Naive thymus-derived CD8-positive, alpha-beta T cell (primary cell): ENCODE measurements at regions not wholly inside any gene's neighbourhood (a gene's known extent, or its start where the extent isn't known, plus 50 kb on each side); places are given as distances from the start of the nearest gene placed in this dataset.

Source experiments
- ATAC-seq, 2 donors: fragments of 150-1000 bp; cut with Tn5 transposase in 1 of 2; sonication (Bioruptor Pico), chemical (Tn5 transposase) in 1 of 2; 1 replicate in 1 of 2; 2 replicates in 1 of 2; pipeline ENCODE4 v1.10.0; 2021; ENCODE audit warnings: mild to moderate bottlenecking in 2 of 2, moderate library complexity in 2 of 2
- POLR2A ChIA-PET: fragments of 350-600 bp; sonication (Branson Sonifier 250); formaldehyde crosslinking; loops from one replicate; lab custom pipeline; 2021; ENCODE audit warnings: antibody characterized with exemption; lab: Charles Lee
- DNase-seq, 10 donors: peaks; one replicate each; pipeline versions ENCODE4 v3.0.0 to v3.0.0-alpha.2; 2020 to 2022
- H3K27ac Mint-ChIP-seq, 10 donors: one replicate each; pipeline ENCODE4 v1.8.0; 2020 to 2022; ENCODE audit warnings: mild to moderate bottlenecking in 10 of 10, mixed read lengths in 10 of 10, moderate library complexity in 4 of 10, inconsistent platforms in 1 of 10
- H3K27me3 Mint-ChIP-seq, 5 donors: one replicate each; pipeline ENCODE4 v1.8.0; 2021 to 2022; ENCODE audit warnings: mixed read lengths in 5 of 5
- H3K36me3 Mint-ChIP-seq, 3 donors: one replicate each; pipeline ENCODE4 v1.8.0; 2020 to 2022; ENCODE audit warnings: mixed read lengths in 3 of 3, mild to moderate bottlenecking in 2 of 3, inconsistent platforms in 1 of 3
- H3K4me1 Mint-ChIP-seq, 4 donors: one replicate each; pipeline ENCODE4 v1.8.0; 2021 to 2022; ENCODE audit warnings: mixed read lengths in 4 of 4
- H3K4me3 Mint-ChIP-seq, 10 donors: one replicate each; pipeline ENCODE4 v1.8.0; 2020 to 2022; ENCODE audit warnings: mild to moderate bottlenecking in 10 of 10, mixed read lengths in 10 of 10, moderate library complexity in 6 of 10, inconsistent platforms in 1 of 10
- H3K9me3 Mint-ChIP-seq, 9 donors: one replicate each; pipeline ENCODE4 v1.8.0; 2020 to 2022; ENCODE audit warnings: mixed read lengths in 9 of 9, mild to moderate bottlenecking in 3 of 9, inconsistent platforms in 1 of 9, moderate library complexity in 1 of 9

DNA sequence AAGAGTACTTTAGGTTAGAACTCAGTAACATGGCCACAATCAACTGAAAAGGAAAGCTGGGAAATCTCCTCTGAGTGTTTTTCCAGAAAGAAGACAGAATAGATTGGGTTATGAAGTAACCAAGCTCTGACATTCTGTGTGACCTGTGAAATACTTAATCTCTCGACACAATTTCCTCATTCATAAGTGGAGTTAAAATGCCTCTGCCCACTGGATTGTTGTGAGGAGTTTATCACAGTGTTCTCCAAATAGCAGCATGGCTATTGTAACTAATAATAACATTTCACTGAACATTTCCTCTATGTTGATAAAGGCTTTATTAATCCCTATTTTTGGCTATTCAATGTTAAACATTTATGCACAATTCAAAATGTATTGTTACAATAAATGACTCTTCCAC lies 311.0 kb downstream of the GABRB2 start:
- Mint-ChIP-seq H3K4me1 (no peaks in the 10 kb centered on the region), H3K27me3 (no peaks in the 10 kb centered on the region), H3K9me3 (peaks cover 0 to 21% (median 0%) of the 10 kb centered on the region in 9 donors), H3K36me3 (no peaks in the 10 kb centered on the region), H3K4me3 (no peak overlapping the region), H3K27ac (no peak overlapping the region)
- ATAC-seq: no peak
- DNase-seq: no peak
- POLR2A ChIA-PET: no interaction called here

DNA sequence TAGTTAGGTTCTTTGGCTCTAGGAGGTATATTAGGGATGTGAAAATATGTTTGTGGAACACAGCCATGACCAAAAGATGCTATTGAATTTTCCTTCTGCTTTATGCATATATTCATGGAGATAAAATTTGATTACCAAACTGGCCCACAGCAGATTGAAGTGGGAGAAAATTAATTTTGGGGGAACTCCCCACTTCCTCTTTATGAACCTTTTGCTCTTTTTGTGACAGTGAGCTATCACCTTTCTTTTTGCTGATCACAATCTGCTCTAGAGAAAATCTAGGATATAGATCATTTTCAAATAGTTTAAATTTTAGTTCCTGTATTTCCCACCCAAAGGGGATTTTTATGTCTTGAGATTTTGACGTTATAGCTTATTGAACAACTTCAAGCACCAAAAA lies 313.0 kb downstream of the GABRB2 start:
- DNase-seq (no peak), ATAC-seq (no peak)
- H3K27ac Mint-ChIP-seq: no peak overlapping the region
- H3K9me3 Mint-ChIP-seq: peaks cover 0 to 21% (median 0%) of the 10 kb centered on the region in 9 donors
- H3K36me3 Mint-ChIP-seq: no peaks in the 10 kb centered on the region
- POLR2A ChIA-PET: no interaction called here
- H3K4me3 Mint-ChIP-seq: no peak overlapping the region
- H3K4me1 Mint-ChIP-seq: no peaks in the 10 kb centered on the region
- no peaks in the 10 kb centered on the region for H3K27me3 Mint-ChIP-seq

DNA sequence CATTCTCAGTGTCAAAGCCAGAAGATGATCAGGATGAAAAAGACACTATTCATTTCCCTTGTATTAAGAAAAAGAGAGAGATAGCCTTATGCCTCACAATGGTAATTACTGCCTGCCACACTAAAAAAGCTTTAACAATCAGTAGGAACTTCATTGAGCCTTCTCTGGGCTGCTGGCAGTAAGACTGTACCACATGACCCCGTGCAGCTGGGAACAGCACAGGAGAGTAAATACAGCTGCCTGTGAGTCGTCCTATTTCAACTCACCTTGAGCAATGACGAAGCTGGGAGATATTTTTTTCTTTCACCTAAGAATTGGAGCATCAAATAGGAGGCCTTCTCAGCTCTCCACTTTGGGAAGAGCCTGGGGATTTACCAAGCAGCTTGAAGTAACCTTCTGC lies 316.3 kb downstream of the GABRB2 start:
- DNase-seq: no peak
- Mint-ChIP-seq H3K4me3 (no peak overlapping the region), H3K27me3 (no peaks in the 10 kb centered on the region), H3K9me3 (peaks cover 0 to 9% (median 0%) of the 10 kb centered on the region in 9 donors), H3K36me3 (peaks cover 0 to 4% (median 0%) of the 10 kb centered on the region in 3 donors), H3K27ac (no peak overlapping the region), H3K4me1 (no peaks in the 10 kb centered on the region)
- no peak for ATAC-seq
- POLR2A ChIA-PET: no interaction called here

GRCh38 chr5:161219816-161220215 lies 326.7 kb downstream of the GABRB2 start:
- peaks cover 0 to 13% (median 2%) of the 10 kb centered on the region in 9 donors for H3K9me3 Mint-ChIP-seq
- H3K27ac Mint-ChIP-seq: no peak overlapping the region
- POLR2A ChIA-PET: no interaction called here
- ATAC-seq: no peak
- H3K4me3 Mint-ChIP-seq: no peak overlapping the region
- H3K4me1 Mint-ChIP-seq: no peaks in the 10 kb centered on the region
- H3K27me3 Mint-ChIP-seq: peaks cover 0 to 4% (median 0%) of the 10 kb centered on the region in 5 donors
- no peaks in the 10 kb centered on the region for H3K36me3 Mint-ChIP-seq
- no peak for DNase-seq

DNA sequence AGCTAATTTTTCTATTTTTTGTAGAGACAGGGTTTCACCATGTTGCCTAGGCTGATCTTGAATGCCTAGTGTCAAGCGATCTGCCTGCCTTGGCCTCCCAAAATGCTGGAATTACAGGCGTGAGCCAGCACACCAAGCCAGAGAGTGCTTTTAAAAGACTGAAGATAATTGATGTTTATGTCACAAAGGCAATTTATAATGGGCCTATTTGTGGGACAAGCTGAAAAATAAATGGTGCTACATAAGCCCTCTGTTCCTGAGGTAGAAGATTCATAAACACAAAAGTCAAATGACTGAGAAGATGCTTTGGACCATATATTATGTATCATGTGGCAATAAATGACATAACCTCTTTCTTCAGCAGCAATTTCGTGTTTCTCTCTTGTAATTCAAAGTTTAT lies 329.6 kb downstream of the GABRB2 start:
- peaks cover 0 to 4% (median 0%) of the 10 kb centered on the region in 5 donors for H3K27me3 Mint-ChIP-seq
- DNase-seq (no peak), ATAC-seq (no peak)
- no peak overlapping the region for H3K27ac Mint-ChIP-seq
- H3K9me3 Mint-ChIP-seq: peaks cover 0 to 21% (median 2%) of the 10 kb centered on the region in 9 donors
- no peak overlapping the region for H3K4me3 Mint-ChIP-seq
- H3K4me1 Mint-ChIP-seq: no peaks in the 10 kb centered on the region
- POLR2A ChIA-PET: no interaction called here
- no peaks in the 10 kb centered on the region for H3K36me3 Mint-ChIP-seq

DNA sequence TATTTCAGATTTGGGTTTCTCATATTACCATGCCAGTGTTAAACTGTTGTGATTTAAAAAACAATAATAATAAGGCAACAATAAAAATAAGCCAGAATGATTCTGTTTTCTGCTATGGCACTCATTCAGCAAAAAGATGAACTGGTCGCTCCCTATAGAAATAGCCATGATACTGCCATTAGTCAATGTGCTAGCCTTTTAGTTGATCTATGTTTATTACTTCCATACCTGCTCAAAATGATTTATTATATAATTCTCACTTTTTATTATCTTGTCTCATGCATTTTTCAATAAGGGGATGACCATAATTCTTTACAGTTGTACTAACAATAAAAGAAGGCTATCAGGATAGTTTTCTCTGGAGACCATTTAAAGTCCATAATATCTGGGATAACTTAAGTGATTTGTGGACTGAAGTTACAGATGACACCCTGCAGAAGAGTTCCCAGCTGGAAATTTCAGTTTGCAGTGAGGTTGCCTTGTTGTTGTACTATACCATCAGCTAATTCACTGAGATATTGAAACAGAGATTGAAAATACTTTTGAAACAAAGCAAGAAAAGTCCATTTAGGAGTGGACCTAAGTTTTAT lies 334.3 kb downstream of the GABRB2 start:
- no peaks in the 10 kb centered on the region for H3K4me1 Mint-ChIP-seq
- DNase-seq (no peak), ATAC-seq (no peak)
- no peaks in the 10 kb centered on the region for H3K36me3 Mint-ChIP-seq
- POLR2A ChIA-PET: no interaction called here
- H3K4me3 Mint-ChIP-seq: no peak overlapping the region
- H3K9me3 Mint-ChIP-seq: peaks cover 0 to 14% (median 3%) of the 10 kb centered on the region in 9 donors
- H3K27ac Mint-ChIP-seq: no peak overlapping the region
- no peaks in the 10 kb centered on the region for H3K27me3 Mint-ChIP-seq

DNA sequence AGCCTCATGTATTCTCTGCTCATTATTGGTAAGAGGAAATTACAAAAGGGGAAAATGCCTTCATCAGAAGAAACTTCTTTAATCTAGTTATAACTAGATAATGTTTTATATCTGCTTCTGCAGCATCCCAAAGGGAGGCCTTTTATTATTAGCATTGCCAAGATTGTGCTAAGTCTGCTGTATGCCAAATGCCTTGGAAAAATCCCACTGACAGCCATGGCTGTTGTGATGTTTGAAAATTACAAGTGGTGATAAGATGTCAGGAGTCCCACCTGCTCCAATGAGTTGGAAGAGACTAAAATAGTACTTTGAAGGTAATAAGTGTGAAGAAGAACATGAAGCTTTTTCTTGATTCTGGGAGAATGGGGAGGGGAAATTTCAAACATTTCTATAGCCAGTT lies 345.0 kb downstream of the GABRB2 start:
- Mint-ChIP-seq H3K4me3 (no peak overlapping the region), H3K36me3 (peaks cover 0 to 5% (median 0%) of the 10 kb centered on the region in 3 donors), H3K27ac (no peak overlapping the region), H3K27me3 (peaks cover 0 to 3% (median 0%) of the 10 kb centered on the region in 5 donors), H3K4me1 (no peaks in the 10 kb centered on the region), H3K9me3 (peaks cover 2 to 28% (median 8%) of the 10 kb centered on the region in 9 donors)
- ATAC-seq (no peak), DNase-seq (no peak)
- POLR2A ChIA-PET: no interaction called here

GRCh38 chr5:161190778-161191177 lies 338.8 kb upstream of the ATP10B start:
- H3K9me3 Mint-ChIP-seq: peaks cover 0 to 5% (median 0%) of the 10 kb centered on the region in 9 donors
- no peaks in the 10 kb centered on the region for H3K36me3 Mint-ChIP-seq
- H3K27me3 Mint-ChIP-seq: no peaks in the 10 kb centered on the region
- H3K4me3 Mint-ChIP-seq: no peak overlapping the region
- no peak for DNase-seq
- POLR2A ChIA-PET: no interaction called here
- H3K27ac Mint-ChIP-seq: no peak overlapping the region
- no peak for ATAC-seq
- H3K4me1 Mint-ChIP-seq: no peaks in the 10 kb centered on the region

DNA sequence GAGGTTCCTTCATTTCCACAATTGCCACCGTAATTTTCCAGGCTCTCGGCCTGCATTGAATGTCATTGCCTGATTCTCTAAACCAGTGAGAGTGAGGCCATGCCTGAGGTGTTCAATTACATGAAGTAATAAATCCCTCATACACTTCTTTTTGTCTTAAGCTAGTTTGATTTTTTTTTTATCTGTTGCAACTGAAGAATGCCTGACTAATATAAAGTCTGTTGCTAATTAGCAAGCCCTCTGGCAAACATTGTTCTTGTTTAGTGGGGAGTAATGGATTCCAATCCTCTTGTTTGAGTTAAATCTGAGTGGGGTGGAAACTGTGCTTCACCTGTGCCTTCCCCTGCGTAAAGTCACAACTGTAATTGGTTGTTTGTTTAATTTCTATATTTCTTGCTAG lies 338.1 kb upstream of the ATP10B start:
- H3K4me3 Mint-ChIP-seq: no peak overlapping the region
- DNase-seq: no peak
- H3K4me1 Mint-ChIP-seq: no peaks in the 10 kb centered on the region
- POLR2A ChIA-PET: no interaction called here
- H3K36me3 Mint-ChIP-seq: no peaks in the 10 kb centered on the region
- H3K27ac Mint-ChIP-seq: no peak overlapping the region
- H3K9me3 Mint-ChIP-seq: peaks cover 0 to 5% (median 0%) of the 10 kb centered on the region in 9 donors
- H3K27me3 Mint-ChIP-seq: no peaks in the 10 kb centered on the region
- no peak for ATAC-seq

DNA sequence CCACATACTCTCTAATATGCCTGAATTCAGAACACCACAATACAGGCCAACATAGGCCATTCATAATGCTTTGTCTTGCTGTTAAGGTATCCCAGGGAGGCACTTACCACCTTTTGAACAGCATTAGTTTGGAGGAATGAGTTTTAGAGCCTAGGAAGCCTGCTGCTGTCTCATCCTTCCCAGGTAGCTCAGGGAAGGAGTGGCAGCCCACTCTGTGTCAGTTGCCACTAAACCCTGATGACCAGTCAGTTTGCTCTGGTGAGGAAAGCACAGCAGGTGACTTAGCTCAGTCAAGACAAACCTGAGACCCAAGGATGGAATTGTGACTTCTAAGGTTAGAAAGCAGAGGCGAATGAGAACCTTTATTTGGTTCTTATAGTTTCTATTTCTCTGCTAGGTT lies 337.4 kb upstream of the ATP10B start:
- Mint-ChIP-seq H3K4me1 (no peaks in the 10 kb centered on the region), H3K4me3 (no peak overlapping the region), H3K27me3 (no peaks in the 10 kb centered on the region), H3K36me3 (no peaks in the 10 kb centered on the region), H3K27ac (no peak overlapping the region), H3K9me3 (peaks cover 0 to 4% (median 0%) of the 10 kb centered on the region in 9 donors)
- POLR2A ChIA-PET: no interaction called here
- ATAC-seq: no peak
- DNase-seq: no peak

- H3K4me1 Mint-ChIP-seq: no peaks in the 10 kb centered on the region
- H3K4me3 Mint-ChIP-seq: no peak overlapping the region
- peaks cover 0 to 10% (median 3%) of the 10 kb centered on the region in 5 donors for H3K27me3 Mint-ChIP-seq
- H3K27ac Mint-ChIP-seq: no peak overlapping the region
- POLR2A ChIA-PET: no interaction called here
- no peak for ATAC-seq
- H3K9me3 Mint-ChIP-seq: peaks cover 0 to 13% (median 6%) of the 10 kb centered on the region in 9 donors
- H3K36me3 Mint-ChIP-seq: no peaks in the 10 kb centered on the region
- no peak for DNase-seq
Measured at GRCh38 chr5:161183559-161183958, 331.5 kb upstream of the ATP10B start.

GRCh38 chr5:161176221-161176620 lies 324.2 kb upstream of the ATP10B start:
- H3K4me1 Mint-ChIP-seq: no peaks in the 10 kb centered on the region
- no peak overlapping the region for H3K4me3 Mint-ChIP-seq
- H3K27ac Mint-ChIP-seq: no peak overlapping the region
- POLR2A ChIA-PET: no interaction called here
- no peaks in the 10 kb centered on the region for H3K36me3 Mint-ChIP-seq
- H3K9me3 Mint-ChIP-seq: peaks cover 0 to 15% (median under 1%) of the 10 kb centered on the region in 9 donors
- no peak for DNase-seq
- ATAC-seq: no peak
- H3K27me3 Mint-ChIP-seq: peaks cover 3 to 10% (median 4%) of the 10 kb centered on the region in 5 donors

GRCh38 chr5:161169776-161170175 lies 317.8 kb upstream of the ATP10B start:
- H3K27me3 Mint-ChIP-seq: peaks cover 0 to 4% (median 0%) of the 10 kb centered on the region in 5 donors
- no peak overlapping the region for H3K27ac Mint-ChIP-seq
- peaks cover 0 to 5% (median 0%) of the 10 kb centered on the region in 9 donors for H3K9me3 Mint-ChIP-seq
- ATAC-seq (no peak), DNase-seq (no peak)
- H3K4me1 Mint-ChIP-seq: no peaks in the 10 kb centered on the region
- POLR2A ChIA-PET: no interaction called here
- H3K36me3 Mint-ChIP-seq: no peaks in the 10 kb centered on the region
- no peak overlapping the region for H3K4me3 Mint-ChIP-seq
